Panc1 (cell line): ENCODE measurements at regions not wholly inside any gene's neighbourhood (a gene's known extent, or its start where the extent isn't known, plus 50 kb on each side); places are given as distances from the start of the nearest gene placed in this dataset.

Source experiments
- ATAC-seq: fragments of 200-7000 bp; cut with Tn5 transposase; 2 replicates; pipeline ENCODE4 v1.9.1; 2020; ENCODE audit warnings: mild to moderate bottlenecking, moderate library complexity
- BruUV-seq: library from RNA; stranded (reverse); fragments of 400-500 nt; replicated peaks from 2 replicates; lab custom pipeline; 2021; lab: Mats Ljungman, UMichigan
- CTCF ChIA-PET: fragments of 300-600 bp; sonication (Branson Sonifier 250); formaldehyde crosslinking; loops from one replicate; lab custom pipeline; 2022; ENCODE audit warnings: antibody characterized with exemption; lab: Charles Lee
- POLR2A ChIA-PET: fragments of 300-600 bp; sonication (Branson Sonifier 250); formaldehyde crosslinking; loops from one replicate; lab custom pipeline; 2022; ENCODE audit warnings: antibody characterized with exemption; lab: Charles Lee
- DNase-seq: peaks from one replicate; pipeline ENCODE4 v3.0.0-alpha.2; 2010; ENCODE audit warnings: low read depth, low spot score
- H3K27ac ChIP-seq: 2 replicates; pipeline ENCODE4 v1.5.1; 2011; ENCODE audit warnings: mild to moderate bottlenecking, low read length, inconsistent platforms
- H3K27me3 ChIP-seq: fragments of 200-500 bp; sonication (Bioruptor generic); 2 replicates; pipeline ENCODE4 v1.6.0; 2014; ENCODE audit warnings: low read length, inconsistent platforms; ENCODE audit not compliant: control insufficient read depth, insufficient read depth
- H3K36me3 ChIP-seq: fragments of 200-500 bp; sonication (Bioruptor generic); 2 replicates; pipeline ENCODE4 v1.5.1; 2014; ENCODE audit warnings: inconsistent platforms, mild to moderate bottlenecking, low read length, moderate library complexity; ENCODE audit not compliant: control insufficient read depth, insufficient read depth
- H3K4me1 ChIP-seq: 2 replicates; pipeline ENCODE4 v1.5.1; 2011; ENCODE audit warnings: inconsistent platforms, mild to moderate bottlenecking, low read length, moderate library complexity; ENCODE audit not compliant: control insufficient read depth, insufficient read depth
- H3K4me3 ChIP-seq, 2 experiments: 2 replicates each; pipeline ENCODE4 v1.5.1; 2011 to 2012; ENCODE audit warnings: low read depth in 2 of 2, low read length in 2 of 2, mild to moderate bottlenecking in 2 of 2, inconsistent platforms in 1 of 2, moderate library complexity in 1 of 2
- H3K9me3 ChIP-seq: fragments of 200-500 bp; sonication (Bioruptor generic); 2 replicates; pipeline ENCODE4 v1.5.1; 2014; ENCODE audit warnings: low read depth, mild to moderate bottlenecking, inconsistent platforms, low read length, moderate library complexity; ENCODE audit not compliant: control insufficient read depth, insufficient read depth
- CTCF ChIP-seq: fragments of 450-650 bp; IDR thresholded peaks from 2 replicates; pipeline ENCODE4 v1.5.1; 2017; ENCODE audit warnings: mild to moderate bottlenecking
- POLR2AphosphoS5 ChIP-seq: IDR thresholded peaks from 2 replicates; pipeline ENCODE4 v1.6.1; 2012; ENCODE audit warnings: mild to moderate bottlenecking, low read depth, low read length, moderate library complexity
- SIN3A ChIP-seq: IDR thresholded peaks from 2 replicates; pipeline ENCODE4 v1.6.1; 2012; ENCODE audit warnings: low read depth, mild to moderate bottlenecking, low read length, moderate library complexity, borderline replicate concordance; ENCODE audit not compliant: insufficient read depth
- TCF7L2 ChIP-seq: IDR thresholded peaks from 2 replicates; pipeline ENCODE4 v1.6.1; 2011; ENCODE audit warnings: mild to moderate bottlenecking, low read depth, low read length, inconsistent platforms
- in situ Hi-C: cut with HindIII; loops from 2 replicates; pipeline ENCODE4 v1.10.0; 2016; ENCODE audit warnings: low sequenced_read_pairs, low pct_unique_long_range_greater_than_20kb
- intact Hi-C: fragments of 100-400 bp; cut with micrococcal nuclease; formaldehyde crosslinking; loops from one replicate; pipeline ENCODE4 v1.10.0; 2022; ENCODE audit not compliant: unreplicated experiment
- TF ChIP-seq, protein P1 (sequence below), 2 experiments: IDR thresholded peaks; 2 replicates each; pipeline ENCODE4 v1.6.1; 2011 to 2012; ENCODE audit warnings: low read depth in 2 of 2, control low read depth in 1 of 2, low read length in 1 of 2, mild to moderate bottlenecking in 1 of 2, moderate library complexity in 1 of 2; ENCODE audit not compliant: insufficient read depth in 1 of 2

DNA sequence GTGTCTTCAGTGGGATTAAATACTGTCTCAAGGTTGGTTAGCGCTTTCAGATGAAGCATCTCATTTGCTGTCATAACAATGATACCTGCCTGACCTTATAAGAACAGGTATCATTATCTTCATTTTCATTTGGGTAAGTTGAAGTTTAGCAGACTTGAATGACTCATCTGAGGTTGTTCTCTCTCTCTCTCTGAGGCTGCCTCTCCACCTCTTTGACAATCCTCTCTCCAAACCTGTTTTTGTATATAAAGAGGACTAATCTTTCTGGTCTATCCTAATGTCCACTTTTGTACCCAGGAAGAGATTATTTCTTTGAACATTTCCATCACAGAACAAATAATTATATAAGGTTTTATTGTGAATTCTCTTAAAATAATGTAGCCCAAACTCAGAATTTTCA lies 291.4 kb downstream of the KLF6 start:
- intact Hi-C loops, result no loop called here
- Histone ChIP-seq H3K27me3 (no peaks in the 10 kb centered on the region), H3K27ac (no peak overlapping the region), H3K36me3 (no peaks in the 10 kb centered on the region), H3K4me3 (no peak overlapping the region), H3K4me1 (no peaks in the 10 kb centered on the region), H3K9me3 (no peaks in the 10 kb centered on the region)
- ATAC-seq (no peak), DNase-seq (no peak)
- CTCF ChIA-PET, result no interaction called here
- in situ Hi-C loops, result no loop called here
- no peak for TF ChIP-seq SIN3A
- no peak for TF ChIP-seq POLR2AphosphoS5
- TF ChIP-seq, protein P1, sequence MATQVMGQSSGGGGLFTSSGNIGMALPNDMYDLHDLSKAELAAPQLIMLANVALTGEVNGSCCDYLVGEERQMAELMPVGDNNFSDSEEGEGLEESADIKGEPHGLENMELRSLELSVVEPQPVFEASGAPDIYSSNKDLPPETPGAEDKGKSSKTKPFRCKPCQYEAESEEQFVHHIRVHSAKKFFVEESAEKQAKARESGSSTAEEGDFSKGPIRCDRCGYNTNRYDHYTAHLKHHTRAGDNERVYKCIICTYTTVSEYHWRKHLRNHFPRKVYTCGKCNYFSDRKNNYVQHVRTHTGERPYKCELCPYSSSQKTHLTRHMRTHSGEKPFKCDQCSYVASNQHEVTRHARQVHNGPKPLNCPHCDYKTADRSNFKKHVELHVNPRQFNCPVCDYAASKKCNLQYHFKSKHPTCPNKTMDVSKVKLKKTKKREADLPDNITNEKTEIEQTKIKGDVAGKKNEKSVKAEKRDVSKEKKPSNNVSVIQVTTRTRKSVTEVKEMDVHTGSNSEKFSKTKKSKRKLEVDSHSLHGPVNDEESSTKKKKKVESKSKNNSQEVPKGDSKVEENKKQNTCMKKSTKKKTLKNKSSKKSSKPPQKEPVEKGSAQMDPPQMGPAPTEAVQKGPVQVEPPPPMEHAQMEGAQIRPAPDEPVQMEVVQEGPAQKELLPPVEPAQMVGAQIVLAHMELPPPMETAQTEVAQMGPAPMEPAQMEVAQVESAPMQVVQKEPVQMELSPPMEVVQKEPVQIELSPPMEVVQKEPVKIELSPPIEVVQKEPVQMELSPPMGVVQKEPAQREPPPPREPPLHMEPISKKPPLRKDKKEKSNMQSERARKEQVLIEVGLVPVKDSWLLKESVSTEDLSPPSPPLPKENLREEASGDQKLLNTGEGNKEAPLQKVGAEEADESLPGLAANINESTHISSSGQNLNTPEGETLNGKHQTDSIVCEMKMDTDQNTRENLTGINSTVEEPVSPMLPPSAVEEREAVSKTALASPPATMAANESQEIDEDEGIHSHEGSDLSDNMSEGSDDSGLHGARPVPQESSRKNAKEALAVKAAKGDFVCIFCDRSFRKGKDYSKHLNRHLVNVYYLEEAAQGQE (IDR thresholded peaks at IDR 0.05; ENCODE audit: insufficient read depth in 1 of 2, low read depth in 2 of 2, low read length in 1 of 2), result no peak
- TF ChIP-seq CTCF, result no peak
- TF ChIP-seq TCF7L2, result no peak
- no TSS peak for BruUV-seq
- POLR2A ChIA-PET, result no interaction called here

DNA sequence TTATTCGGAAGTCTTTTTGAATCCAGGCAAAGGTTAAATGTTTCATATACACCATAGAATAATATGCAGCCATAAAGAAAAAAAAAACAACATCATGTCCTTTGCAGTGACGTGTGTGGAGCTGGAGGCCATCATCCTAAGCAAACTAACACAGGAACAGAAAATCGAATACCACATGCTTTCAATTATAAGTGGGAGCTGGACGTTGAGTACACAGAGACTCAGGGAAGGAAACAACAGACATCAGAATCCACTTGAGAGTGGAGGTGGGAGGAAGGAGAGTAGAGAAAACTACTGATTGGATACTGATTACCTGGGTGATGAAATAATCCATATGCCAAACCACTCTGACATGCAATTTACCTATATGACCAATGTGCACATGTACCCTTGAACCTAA lies 293.4 kb downstream of the KLF6 start:
- Histone ChIP-seq H3K27ac (no peak overlapping the region), H3K9me3 (no peaks in the 10 kb centered on the region), H3K4me1 (peaks cover under 1% of the 10 kb centered on the region; the same call in 1 of the 2 replicates), H3K4me3 (no peak overlapping the region), H3K27me3 (no peaks in the 10 kb centered on the region), H3K36me3 (no peaks in the 10 kb centered on the region)
- intact Hi-C loops (no loop called here), in situ Hi-C loops (no loop called here)
- no peak for TF ChIP-seq CTCF
- POLR2A ChIA-PET, result no interaction called here
- no peak for ATAC-seq
- no peak for DNase-seq
- no TSS peak for BruUV-seq
- CTCF ChIA-PET, result no interaction called here
